Activated CD8-positive, alpha-beta memory T cell treated with anti-CD3 and anti-CD28 coated beads for 48 hours (primary cell): ENCODE measurements at regions not wholly inside any gene's neighbourhood (a gene's known extent, or its start where the extent isn't known, plus 50 kb on each side); places are given as distances from the start of the nearest gene placed in this dataset.
"Not testable (repeated sequence)": the region's sequence is repeated elsewhere in the genome, so short reads cannot be mapped to it uniquely, and the experiment has no call there.

Source experiments
- DNase-seq, 3 experiments: peaks; one replicate each; pipeline ENCODE4 v3.0.0-alpha.2; 2020; ENCODE audit warnings: low read depth in 2 of 3, low spot score in 2 of 3

DNA sequence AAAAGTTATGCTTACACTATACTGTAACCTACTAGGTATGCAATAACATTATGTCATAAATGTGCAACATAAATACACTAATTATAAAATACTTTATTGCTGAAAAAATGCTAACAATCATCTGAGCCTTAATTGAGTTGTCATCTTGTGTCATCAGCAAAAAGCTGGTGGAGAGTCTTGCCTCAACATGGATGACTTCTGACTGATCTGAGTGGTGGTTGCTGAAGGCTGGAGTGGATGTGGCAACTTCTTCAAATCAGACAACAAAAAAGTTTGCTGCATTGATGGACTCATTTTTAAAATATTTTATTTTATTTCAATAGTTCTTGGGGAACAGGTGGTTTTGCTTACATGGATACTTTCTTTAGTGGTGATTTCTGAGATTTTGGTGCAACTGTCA lies 93.9 kb upstream of the AMN1 start:
- DNase-seq: no peak

DNA sequence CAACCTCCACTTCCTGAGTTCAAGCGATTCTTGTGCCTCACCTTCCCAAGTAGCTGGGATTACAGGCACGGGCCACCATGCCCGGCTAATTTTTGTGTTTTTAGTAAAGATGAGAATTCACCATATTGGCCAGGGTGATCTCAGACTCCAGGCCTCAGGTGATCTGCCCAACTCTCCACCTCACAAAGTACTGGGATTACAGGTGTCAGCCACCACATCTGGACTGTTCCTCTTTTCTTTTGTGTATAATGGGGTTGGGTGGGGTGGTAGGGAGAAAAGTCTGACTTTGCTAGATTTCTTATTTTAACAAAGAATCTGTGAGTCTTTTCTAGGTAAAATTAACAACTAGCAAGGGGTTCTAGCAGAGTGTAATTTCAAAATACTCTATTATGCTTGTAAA lies 92.7 kb upstream of the AMN1 start:
- no peak for DNase-seq

DNA sequence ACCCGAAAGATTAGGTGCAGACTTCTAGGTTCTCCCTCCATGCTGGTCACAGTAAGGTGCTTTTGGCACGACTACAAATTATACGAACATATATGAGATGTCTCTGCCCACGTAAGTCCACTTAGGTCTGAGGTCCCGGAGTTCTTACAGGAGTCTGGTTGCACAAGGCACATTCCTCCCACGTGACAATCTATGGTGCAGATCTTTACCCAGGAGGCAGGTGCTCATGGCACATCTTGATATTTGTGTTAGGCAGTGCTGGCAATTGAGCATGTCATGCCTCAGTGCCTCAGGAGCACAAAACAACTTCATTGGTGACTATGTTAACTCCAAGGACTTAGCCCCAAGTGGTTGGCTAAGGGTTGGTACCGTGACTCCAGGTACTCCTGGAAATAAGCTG lies 92.0 kb upstream of the AMN1 start:
- DNase-seq: no peak

DNA sequence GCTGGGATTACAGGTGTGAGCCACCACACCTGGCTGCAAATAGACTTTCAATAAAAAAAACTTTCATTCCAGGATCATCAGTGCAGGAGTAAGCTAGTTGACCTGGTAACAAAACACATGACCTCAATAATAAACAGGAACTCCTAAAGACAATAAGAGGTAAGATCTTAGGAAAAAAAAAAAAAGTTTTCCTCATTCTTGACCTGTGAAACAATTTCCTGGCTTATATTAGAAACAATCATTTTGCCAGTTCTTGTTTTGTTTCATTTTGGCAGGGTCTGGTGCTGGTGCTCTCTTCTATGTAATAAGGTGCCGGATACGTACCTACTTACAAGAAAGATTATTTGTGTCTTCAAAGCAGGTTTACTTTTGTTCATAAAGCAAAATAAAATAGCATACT lies 90.6 kb upstream of the AMN1 start:
- no peak for DNase-seq

DNA sequence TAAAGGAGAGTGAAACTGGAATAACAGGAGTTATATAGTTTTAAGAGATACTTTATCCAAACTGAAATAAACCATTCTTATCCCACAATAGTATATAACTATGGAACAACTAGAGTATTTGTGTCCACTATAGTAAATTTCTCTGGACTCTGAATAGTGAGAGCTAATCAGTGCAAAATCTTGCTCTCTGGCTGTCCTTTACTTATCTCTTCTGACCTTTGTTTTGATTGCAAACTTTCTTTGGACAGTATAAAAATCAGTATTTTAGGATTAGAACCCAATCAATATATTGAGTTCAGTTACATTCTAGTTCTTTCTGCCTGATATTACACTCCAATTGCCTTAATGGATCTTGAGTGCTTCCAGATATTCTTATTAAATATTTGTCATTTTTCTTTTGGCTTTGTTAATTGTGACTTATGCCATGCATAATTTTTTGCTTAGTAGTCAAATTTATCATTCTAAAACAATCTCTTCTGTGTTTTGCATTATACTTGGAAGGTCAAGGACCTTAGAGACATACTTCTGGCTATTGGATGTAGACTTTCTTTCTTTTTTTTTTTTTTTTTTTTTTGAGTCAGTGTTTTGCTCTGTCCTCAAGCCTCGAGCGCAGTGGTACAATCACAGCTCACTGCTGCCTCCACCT lies 89.9 kb upstream of the AMN1 start:
- DNase-seq: no peak

DNA sequence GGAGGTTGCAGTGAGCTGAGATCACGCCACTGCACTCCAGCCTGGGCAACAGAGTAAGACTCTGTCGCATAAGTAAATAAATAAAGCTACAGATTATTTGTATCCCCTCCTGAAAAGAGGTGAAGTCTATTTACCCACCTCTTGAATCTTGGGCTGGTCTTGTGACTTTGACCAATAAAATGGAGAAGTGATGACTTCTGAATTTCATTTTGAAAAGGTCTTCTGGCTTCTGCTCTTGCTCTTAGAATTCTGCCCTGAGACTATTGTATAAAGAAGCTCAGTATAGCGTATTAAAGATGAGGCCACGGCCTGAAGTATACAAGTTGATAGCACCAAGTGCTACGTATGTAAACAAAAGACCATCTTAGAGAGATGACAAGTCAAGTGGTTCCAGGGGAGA lies 88.3 kb upstream of the AMN1 start:
- DNase-seq: no peak

DNA sequence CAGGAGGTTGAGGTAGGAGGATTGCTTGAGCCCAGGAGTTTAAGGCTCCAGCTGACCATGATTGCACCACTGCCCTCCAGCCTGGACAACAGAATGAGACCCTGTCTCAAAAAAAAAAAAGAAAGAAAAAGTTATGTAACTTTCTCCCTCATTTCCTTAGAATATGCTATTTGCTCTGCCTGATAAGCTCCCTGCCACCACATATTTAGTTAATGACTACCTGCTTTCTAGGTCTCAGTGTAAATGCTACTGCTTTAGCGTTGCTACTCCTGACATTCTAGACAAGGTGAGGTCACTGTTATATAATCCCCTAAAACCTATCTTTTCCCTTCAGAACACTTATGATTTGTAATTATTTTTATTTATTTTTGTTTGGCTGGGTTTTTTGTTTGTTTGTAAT lies 86.3 kb upstream of the AMN1 start:
- no peak for DNase-seq

DNA sequence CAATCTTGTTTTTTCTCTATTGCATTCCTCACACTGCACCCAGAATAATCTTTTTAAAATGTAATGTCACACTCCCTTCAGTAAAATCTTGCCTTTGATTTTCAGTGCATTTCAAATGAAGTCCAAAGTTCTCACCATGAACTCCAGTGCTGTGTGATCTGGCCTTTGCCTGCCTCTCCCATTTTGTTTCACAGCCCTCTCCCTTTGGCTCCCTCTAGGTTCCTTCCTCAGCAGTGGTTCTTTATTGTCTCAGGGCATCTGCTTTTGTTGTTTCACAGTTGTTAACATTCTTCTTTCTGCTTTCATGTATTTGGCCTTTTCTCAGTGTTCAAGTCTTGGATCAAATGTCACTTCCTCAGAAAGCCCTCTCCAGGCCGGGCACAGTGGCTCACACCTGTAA lies 84.5 kb upstream of the AMN1 start:
- DNase-seq: no peak

DNA sequence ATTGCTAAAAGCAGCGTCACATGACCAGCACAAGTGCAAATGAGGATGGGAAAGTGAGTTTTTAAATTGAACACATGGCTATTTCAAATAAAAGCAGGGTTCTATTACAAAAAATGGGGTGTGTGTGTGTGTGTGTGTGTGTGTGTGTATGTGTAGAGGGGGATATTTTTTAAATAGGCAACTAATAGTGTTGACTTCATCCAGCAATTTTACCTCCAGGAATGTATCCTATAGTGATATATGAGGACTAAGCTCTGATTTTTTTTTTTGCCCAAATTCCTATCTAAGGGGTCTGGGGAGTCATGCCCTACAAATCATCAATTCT lies 78.9 kb upstream of the AMN1 start:
- DNase-seq: no peak

DNA sequence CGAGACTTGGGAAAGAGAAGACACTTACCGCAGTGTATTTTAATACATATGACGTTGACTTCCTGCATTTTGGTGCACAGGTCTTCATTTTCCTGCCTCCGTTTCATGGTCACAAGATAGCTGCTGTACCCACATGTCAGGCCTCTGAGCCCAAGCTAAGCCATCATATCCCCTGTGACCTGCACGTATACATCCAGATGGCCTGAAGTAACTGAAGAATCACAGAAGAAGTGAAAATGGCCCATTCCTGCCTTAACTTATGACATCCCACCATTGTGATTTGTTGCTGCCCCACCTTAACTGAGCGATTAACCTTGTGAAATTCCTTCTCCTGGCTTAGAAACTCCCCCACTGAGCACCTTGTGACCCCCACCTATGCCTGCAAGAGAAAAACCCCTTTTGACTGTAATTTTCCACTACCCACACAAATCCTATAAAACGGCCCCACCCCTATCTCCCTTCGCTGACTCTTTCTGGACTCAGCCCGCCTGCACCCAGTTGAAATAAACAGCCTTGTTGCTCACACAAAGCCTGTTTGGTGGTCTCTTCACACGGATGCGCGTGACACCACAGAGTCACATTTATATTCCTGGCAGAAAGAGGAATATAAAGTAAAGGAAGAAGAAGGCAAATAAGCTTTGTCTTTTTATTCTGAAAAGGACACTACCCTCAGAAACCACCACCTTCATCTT lies 78.4 kb upstream of the AMN1 start:
- DNase-seq: not testable (repeated sequence)

DNA sequence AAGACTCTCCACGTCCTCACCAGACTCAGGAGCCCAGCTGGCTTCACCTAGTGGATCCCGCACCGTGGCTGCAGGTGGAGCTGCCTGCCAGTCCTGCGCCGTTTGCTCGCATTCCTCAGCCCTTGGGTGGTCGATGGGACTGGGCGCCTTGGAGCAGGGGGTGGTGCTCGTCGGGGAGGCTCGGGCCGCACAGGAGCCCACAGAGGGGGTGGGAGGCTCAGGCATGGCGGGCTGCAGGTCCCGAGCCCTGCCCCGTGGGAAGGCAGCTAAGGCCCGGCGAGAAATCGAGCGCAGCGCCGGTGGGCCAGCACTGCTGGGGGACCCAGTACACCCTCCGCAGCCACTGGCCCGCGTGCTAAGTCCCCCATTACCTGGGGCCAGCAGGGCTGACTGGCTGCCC lies 76.9 kb upstream of the AMN1 start:
- not testable (repeated sequence) for DNase-seq

DNA sequence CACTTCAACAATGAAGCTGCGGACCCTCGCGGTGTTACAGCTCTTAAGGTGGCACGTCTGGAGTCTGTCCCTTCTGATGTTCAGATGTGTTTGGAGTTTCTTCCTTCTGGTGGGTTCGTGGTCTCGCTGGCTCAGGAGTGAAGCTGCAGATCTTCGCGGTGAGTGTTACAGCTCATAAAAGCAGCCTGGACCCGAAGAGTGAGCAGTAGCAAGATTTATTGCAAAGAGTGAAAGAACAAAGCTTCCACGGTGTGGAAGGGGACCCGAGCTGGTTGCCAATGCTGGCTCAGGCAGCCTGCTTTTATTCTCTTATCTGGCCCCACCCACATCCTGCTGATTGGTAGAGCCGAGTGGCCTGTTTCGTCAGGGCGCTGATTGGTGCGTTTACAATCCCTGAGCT lies 75.9 kb upstream of the AMN1 start:
- not testable (repeated sequence) for DNase-seq

DNA sequence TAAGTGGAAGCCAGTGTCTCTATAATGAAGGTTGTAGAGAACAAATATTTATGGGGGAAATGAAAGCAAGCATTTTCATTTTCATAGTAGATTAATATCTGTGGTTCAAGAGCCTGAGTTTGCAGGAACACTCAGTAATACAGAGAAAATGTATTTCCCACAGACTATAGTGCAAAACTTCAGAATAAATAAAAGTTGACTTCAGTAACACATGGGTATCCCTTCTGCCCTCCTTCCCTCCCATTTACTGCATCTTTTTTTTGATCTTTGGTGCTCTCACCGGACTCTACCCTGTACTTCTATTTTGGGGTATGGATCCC lies 75.3 kb upstream of the AMN1 start:
- DNase-seq: no peak

DNA sequence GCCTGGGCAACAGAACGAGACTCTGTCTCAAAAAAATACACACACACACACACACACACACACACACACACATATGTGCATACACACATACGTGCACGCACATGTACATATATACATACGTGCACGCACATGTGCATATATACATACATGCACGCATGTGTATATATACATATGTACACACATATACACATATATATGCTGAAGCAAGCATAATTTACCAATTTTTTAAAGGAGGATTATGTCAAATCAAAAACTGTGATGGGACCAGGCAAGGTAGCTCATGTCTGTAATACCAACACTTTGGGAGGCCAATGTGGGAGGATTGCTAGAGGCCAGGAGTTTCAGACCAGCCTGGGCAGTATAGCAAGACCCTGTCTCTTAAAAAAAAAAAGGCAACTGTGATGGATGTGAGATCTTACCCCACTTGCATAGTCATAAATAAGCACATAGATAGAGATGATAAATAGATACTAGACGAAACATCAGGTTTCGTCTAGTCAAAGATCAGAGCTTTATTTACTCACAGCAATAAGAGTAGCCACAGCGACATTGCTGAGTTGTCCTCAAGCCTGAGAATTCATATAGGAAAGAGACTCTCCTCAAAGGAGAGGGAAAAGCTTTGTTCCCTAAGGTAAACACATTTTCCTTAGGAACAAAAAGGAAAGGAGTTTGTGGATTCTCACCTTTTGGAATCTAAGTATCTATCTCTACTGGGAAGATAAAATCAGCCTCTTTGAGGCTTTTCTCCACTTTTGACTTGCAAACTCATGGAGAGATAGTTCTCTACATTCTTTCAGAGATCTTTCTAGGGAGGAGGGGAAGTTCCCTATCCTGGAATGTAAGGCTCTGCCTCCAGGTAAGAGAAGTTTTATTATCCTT lies 74.7 kb upstream of the AMN1 start:
- DNase-seq: no peak

DNA sequence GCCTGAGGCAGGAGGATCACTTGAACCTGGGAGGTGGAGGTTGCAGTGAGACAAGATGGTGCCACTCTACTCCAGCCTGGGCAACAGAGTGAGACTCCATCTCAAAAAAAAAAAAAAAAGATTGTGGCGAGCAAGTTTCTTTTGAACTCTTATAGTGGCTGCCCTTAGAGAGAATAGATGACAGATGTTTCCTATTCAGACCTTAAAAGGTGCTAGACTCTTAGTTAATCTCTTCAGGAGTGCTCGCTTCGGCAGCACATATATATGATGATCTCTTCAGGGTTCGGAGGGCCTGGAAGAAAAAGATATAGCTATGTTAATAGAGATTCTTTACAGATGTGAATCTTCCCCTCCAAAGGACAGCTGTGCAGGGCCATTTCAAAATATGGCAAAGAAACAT lies 73.1 kb upstream of the AMN1 start:
- DNase-seq: no peak

DNA sequence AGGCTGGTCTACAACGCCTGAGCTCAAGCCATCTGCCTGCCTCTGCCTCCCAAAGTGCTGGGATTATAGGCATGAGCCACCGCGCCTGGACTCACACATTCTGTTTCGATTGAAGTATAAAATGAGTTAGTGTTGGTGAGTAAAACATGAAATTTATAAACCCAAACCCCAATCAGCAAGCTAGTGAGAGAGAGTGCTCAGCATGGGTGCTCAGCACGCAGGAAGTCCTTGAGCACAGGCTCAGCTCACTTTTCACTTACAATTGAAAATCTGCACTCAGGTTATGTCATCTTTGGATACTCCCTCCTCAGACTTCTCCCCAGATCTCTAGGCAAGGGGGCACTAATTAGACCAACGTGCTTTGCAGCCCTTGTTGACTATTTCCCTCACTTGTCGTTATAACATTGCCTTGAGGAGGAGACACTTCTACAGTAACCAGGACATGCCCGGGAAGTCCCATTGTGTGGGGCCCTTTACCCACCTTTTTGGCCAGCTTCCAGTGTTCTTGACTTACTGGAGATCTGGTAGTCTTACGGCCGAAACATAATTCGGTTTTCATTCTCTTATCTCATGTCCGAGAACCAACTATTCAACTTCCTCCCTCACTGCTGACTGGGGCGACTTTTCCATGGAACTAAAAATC lies 68.5 kb upstream of the AMN1 start:
- DNase-seq: no peak

DNA sequence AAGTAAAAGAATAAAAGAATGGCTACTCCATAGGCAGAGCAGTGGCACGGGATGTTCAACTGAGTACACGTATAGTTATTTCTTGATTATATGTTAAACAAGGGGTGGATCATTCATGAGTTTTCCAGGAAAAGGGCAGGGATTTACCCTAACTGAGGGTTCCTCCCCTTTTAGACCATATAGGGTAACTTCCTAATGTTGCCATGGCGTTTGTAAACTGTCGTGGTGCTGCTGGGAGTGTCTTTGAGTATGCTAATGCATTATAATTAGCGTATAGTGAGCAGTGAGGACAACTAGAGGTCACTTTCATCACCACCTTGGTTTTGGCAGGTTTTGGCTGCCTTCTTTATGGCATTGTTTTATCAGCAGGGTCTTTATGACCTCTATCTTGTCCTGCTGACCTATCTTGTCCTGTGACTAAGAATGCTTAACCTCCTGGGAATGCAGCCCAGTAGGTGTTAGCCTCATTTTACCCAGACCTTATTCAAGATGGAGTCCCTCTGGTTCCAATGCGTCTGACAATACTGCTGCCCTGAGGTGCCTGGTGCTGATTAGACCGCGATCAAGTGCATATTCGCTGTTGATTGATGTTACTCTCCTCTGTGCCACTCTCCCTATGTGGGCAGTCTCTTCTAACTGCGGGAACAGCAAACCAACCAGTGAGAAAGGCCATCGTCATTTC lies 67.6 kb upstream of the AMN1 start:
- no peak for DNase-seq

DNA sequence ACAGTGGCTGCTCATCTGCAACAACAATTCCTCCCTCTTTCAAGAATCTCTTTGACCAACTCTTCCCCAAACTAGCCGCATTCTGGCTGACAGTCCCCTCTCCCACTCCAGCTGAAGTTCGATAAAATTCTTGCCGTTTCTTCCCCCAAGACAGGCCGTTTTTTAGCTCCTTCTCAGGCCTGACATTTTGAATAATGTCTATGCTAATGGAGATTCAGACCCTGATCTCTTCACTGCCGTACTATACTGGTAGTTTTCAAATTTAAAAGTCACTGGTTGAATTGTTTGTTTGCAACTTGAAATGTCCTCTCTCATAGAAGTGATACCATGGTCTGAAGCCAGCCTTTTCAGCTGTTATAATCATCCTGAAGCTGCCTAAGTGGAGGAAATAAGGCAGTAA lies 65.9 kb upstream of the AMN1 start:
- DNase-seq: no peak

DNA sequence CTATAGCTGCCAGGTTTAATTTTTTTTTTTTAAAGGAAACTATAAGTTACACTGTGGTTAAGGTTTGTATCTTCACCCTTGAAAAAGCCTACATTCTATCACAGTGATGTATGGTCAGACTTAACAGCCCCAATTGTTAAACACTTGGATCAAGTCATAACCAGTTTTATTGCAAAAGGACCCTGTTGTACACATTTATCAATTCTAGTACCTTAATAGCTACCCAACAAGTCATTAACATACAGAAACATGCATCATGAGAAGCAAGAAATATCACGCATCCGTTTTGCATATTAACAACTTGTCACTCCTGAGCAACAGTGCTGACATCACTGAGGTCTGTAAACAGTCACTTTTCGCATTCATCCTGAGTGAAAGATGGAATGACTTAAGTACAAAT lies 62.4 kb upstream of the AMN1 start:
- DNase-seq: not testable (repeated sequence)

DNA sequence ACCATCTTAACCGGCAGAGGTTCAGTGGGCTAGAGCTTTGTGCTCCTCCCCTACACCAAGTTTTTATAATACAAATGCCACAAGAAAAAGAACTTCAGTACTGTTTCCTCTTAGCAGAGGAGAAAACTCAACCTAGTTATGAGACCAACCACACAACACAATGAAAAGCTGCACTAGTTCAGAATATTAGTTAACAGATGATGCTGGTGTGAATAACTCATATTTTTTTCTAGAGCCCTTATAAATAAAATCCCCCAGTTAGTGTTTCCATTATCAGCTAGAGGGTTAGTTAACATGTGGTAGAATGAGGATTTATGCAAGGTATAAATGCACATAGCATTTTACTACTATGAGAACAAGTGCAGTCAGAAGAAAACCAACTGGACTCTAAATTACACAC lies 61.9 kb upstream of the AMN1 start:
- DNase-seq: no peak

DNA sequence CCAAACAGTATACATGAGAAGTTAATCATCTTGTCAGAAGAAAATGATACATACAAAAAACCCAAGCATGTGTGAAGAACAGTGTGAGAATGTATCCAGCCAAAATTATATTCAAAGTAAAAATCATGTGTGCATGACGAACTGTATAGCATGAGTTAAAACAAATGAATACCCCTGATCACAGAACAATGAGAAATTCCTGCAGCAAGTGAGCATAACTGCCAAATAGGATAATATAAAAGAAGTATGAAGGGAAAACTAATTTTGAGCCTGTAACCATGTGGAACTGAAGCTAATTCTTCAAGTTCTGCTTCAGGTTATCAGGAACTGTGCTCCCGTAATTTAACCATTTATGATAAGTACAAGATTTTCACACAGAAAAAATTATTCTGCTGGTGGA lies 56.5 kb upstream of the AMN1 start:
- no peak for DNase-seq
